K562 (cell line): ENCODE measurements at regions not wholly inside any gene's neighbourhood (a gene's known extent, or its start where the extent isn't known, plus 50 kb on each side); places are given as distances from the start of the nearest gene placed in this dataset.

Source experiments
- ATAC-seq: fragments of 200-7000 bp; cut with Tn5 transposase; 3 replicates; pipeline ENCODE4 v1.9.1; 2020; ENCODE audit warnings: moderate library complexity
- BruUV-seq: library from RNA; stranded (reverse); fragments of 400-500 nt; replicated peaks from 2 replicates; lab custom pipeline; 2021; lab: Mats Ljungman, UMichigan
- CTCF ChIA-PET: fragments of 300-600 bp; formaldehyde crosslinking; extraction: SDS; loops from one replicate; lab custom pipeline; 2021; ENCODE audit warnings: low intra/inter-chr PET ratio; lab: Yijun Ruan, JAX
- POLR2A ChIA-PET: fragments of 300-600, 350-650 bp; sonication (Branson Sonifier 250); formaldehyde crosslinking; extraction: SDS; loops from one replicate; lab custom pipeline; 2021; ENCODE audit warnings: antibody characterized with exemption, inconsistent platforms; lab: Yijun Ruan, JAX
- DNase-seq, 4 experiments: peaks; one replicate each; pipeline versions ENCODE4 v3.0.0 to v3.0.0-alpha.2; 2011 to 2018; ENCODE audit warnings: low spot score in 3 of 4, mixed read lengths in 3 of 4; ENCODE audit errors: extremely low read depth in 1 of 4
- FAIRE-seq: peaks from 2 replicates; lab custom pipeline; 2011; peaks lifted over from hg19 to GRCh38; lab: Jason Lieb, UNC
- H2AFZ ChIP-seq: 2 replicates; pipeline ENCODE4 v1.6.0; 2011; ENCODE audit warnings: low read depth, low read length, control low read depth, inconsistent platforms
- H3K27ac ChIP-seq: fragments of 200-600 bp; 3 replicates; pipeline ENCODE4 v1.8.0; 2011; ENCODE audit warnings: low read depth, mild to moderate bottlenecking, control low read depth, inconsistent platforms, low read length, moderate library complexity, mixed read lengths; ENCODE audit errors: extremely low read depth
- H3K27me3 ChIP-seq, 2 experiments: fragments of 300-600 bp in 1 of 2; 2 replicates in 1 of 2; 3 replicates in 1 of 2; pipeline versions ENCODE4 v1.6.0 to v1.8.0; 2011; ENCODE audit warnings: inconsistent platforms in 2 of 2, low read length in 2 of 2, mild to moderate bottlenecking in 1 of 2, mixed read lengths in 1 of 2, moderate library complexity in 1 of 2; ENCODE audit not compliant: control insufficient read depth in 2 of 2, insufficient read depth in 2 of 2
- H3K36me3 ChIP-seq: fragments of 300-600 bp; 3 replicates; pipeline ENCODE4 v1.8.0; 2011; ENCODE audit warnings: mild to moderate bottlenecking, low read length, inconsistent platforms; ENCODE audit not compliant: control insufficient read depth, insufficient read depth
- H3K4me1 ChIP-seq, 2 experiments: fragments of 200-600 bp in 1 of 2; replicated peaks in 1 of 2; 2 replicates in 1 of 2; 3 replicates in 1 of 2; pipeline versions ENCODE4 v1.5.1 to v1.8.0; 2011; ENCODE audit warnings: inconsistent platforms in 2 of 2, low read length in 2 of 2, mild to moderate bottlenecking in 1 of 2, mixed read lengths in 1 of 2, moderate library complexity in 1 of 2; ENCODE audit not compliant: control insufficient read depth in 2 of 2, insufficient read depth in 2 of 2
- H3K4me2 ChIP-seq: 2 replicates; pipeline ENCODE4 v1.6.1; 2011; ENCODE audit warnings: low read length, control low read depth, inconsistent platforms, mixed read lengths; ENCODE audit not compliant: insufficient read depth
- H3K4me3 ChIP-seq: fragments of 200-600 bp; sonication (generic), shearing (Covaris generic); 2 replicates; pipeline ENCODE4 v1.5.1; 2016; ENCODE audit warnings: control low read depth, inconsistent platforms
- H3K79me2 ChIP-seq: fragments of 200-600 bp; 3 replicates; pipeline ENCODE4 v1.8.0; 2011; ENCODE audit warnings: low read length, inconsistent platforms; ENCODE audit not compliant: control insufficient read depth, insufficient read depth
- H3K9ac ChIP-seq, 2 experiments: 2 replicates each; pipeline versions ENCODE4 v1.6.0 to v1.6.1; 2011; ENCODE audit warnings: low read depth in 2 of 2, low read length in 2 of 2, control low read depth in 1 of 2, inconsistent platforms in 1 of 2, mild to moderate bottlenecking in 1 of 2, mixed read lengths in 1 of 2; ENCODE audit not compliant: insufficient read depth in 1 of 2
- H3K9me1 ChIP-seq: one replicate; pipeline ENCODE4 v1.6.0; 2011; ENCODE audit warnings: inconsistent platforms, mild to moderate bottlenecking, low read length, moderate library complexity; ENCODE audit not compliant: control insufficient read depth, insufficient read depth
- H3K9me3 ChIP-seq: replicated peaks from 2 replicates; pipeline ENCODE4 v1.5.1; 2011; ENCODE audit warnings: low read depth, low read length, inconsistent platforms; ENCODE audit not compliant: control insufficient read depth, insufficient read depth
- H4K20me1 ChIP-seq: replicated peaks from 2 replicates; pipeline ENCODE4 v1.6.1; 2011; ENCODE audit warnings: low read length, inconsistent platforms, mixed read lengths; ENCODE audit not compliant: control insufficient read depth, insufficient read depth
- NFE2 ChIP-seq: IDR thresholded peaks from 2 replicates; pipeline ENCODE4 v1.6.1; 2014; ENCODE audit warnings: antibody characterized with exemption, low read depth
- POLR2H ChIP-seq: IDR thresholded peaks from 2 replicates; pipeline ENCODE4 v1.6.1; 2016; ENCODE audit warnings: missing genetic modification characterization, low read depth, mild to moderate bottlenecking, control low read depth, missing compliant biosample characterization, moderate library complexity
- ZNF224 ChIP-seq: sonication (generic); formaldehyde crosslinking; IDR thresholded peaks from 2 replicates; pipeline ENCODE4 v1.8.0; 2022; ENCODE audit warnings: mild to moderate bottlenecking, missing genetic modification reagents
- WGBS: fragments of 100-300 bp; shearing (Covaris generic); methylation state at CpG from one replicate; pipeline ENCODE4 v1.1.6; 2016; ENCODE audit warnings: low coverage, mixed read lengths; ENCODE audit not compliant: insufficient coverage; ENCODE audit errors: missing lambda C conversion rate; 5-methylcytosine and 5-hydroxymethylcytosine counted together
- in situ Hi-C: fragments of 300-500 bp; cut with MboI; formaldehyde crosslinking; loops from 4 replicates; pipeline ENCODE4 v1.15.0; 2018; ENCODE audit warnings: inconsistent platforms, mixed read lengths
- intact Hi-C: fragments of 100-400 bp; cut with micrococcal nuclease; formaldehyde crosslinking; loops from 2 replicates; pipeline ENCODE4 v1.14.2; 2022
- TF ChIP-seq, protein P1 (sequence below), 2 experiments: IDR thresholded peaks in 1 of 2; conservative IDR thresholded peaks in 1 of 2; 2 replicates each; pipeline ENCODE4 v1.6.1; 2016; ENCODE audit warnings: low read depth in 2 of 2, mild to moderate bottlenecking in 1 of 2, missing compliant biosample characterization in 1 of 2, missing genetic modification characterization in 1 of 2, moderate library complexity in 1 of 2
- TF ChIP-seq, protein P2 (sequence below): fragments of 450-650 bp; formaldehyde crosslinking; IDR thresholded peaks from 2 replicates; pipeline ENCODE4 v1.4.0; 2020; ENCODE audit warnings: mild to moderate bottlenecking, mixed read lengths
- TF ChIP-seq, protein P3 (sequence below): fragments of 200-600 bp; sonication (generic); IDR thresholded peaks from one replicate; pipeline ENCODE4 v1.6.1; 2012; ENCODE audit warnings: mild to moderate bottlenecking, low read depth, low read length, inconsistent platforms

DNA sequence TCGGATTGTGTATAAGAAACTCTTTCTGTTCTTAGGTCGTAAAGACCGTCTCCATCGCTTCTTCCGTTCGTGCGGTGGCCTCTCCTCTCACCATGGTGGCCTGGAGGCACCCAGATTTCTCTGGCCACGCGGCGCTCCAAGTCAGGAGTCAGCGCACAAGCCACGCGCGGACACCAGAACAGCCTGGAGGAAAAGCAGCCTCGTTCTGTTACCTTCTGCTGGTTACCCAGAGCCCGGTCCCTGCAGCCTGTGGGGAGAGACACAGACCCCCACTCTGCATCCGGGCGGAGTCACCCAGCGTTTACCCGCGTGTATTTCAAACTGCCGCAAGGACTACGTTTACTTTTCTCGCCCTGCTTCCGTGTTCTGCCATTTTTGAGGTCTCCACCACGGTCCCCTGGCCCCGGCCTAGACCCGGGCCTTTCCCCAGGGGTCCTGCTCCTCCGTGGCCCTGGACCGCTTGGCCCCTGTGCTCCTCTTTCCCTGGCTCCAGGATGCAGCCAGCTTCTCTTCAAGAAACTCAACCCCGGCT is 776.1 kb downstream of the BRD1 start:
- ChIA-PET CTCF (no interaction called here), POLR2A (no interaction called here)
- DNase-seq (no peak), ATAC-seq (no peak), FAIRE-seq (no peak)
- no TSS peak for BruUV-seq
- Histone ChIP-seq H3K4me3 (no peak overlapping the region), H3K27ac (no peak overlapping the region), H3K79me2 (no peaks in the 10 kb centered on the region), H3K9ac (no peak overlapping the region), H3K4me2 (no peak overlapping the region), H2AFZ (no peak overlapping the region), H3K36me3 (no peaks in the 10 kb centered on the region), H3K9me1 (no peaks in the 10 kb centered on the region), H4K20me1 (no peaks in the 10 kb centered on the region), H3K27me3 (peaks cover 2 to 20% of the 10 kb centered on the region in 2 experiments; a peak in 3 of 5 replicates), H3K4me1 (peaks cover 0 to 9% of the 10 kb centered on the region in 2 experiments; a peak in 2 of 5 replicates), H3K9me3 (no peaks in the 10 kb centered on the region)
- intact Hi-C loops, result no loop called here
- in situ Hi-C loops, result no loop called here
- 19% methylated on average over 9 of the region's 31 CpGs for WGBS
- TF ChIP-seq NFE2, result no peak
- TF ChIP-seq, protein P1, sequence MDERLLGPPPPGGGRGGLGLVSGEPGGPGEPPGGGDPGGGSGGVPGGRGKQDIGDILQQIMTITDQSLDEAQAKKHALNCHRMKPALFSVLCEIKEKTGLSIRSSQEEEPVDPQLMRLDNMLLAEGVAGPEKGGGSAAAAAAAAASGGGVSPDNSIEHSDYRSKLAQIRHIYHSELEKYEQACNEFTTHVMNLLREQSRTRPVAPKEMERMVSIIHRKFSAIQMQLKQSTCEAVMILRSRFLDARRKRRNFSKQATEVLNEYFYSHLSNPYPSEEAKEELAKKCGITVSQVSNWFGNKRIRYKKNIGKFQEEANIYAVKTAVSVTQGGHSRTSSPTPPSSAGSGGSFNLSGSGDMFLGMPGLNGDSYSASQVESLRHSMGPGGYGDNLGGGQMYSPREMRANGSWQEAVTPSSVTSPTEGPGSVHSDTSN (CRISPR knock-in tag; IDR thresholded peaks at IDR 0.05; ENCODE audit: low read depth), result no peak
- TF ChIP-seq, protein P1 (tag; conservative IDR thresholded peaks at IDR 0.05; ENCODE audit: low read depth), result no peak
- no peak for TF ChIP-seq ZNF224 (CRISPR knock-in tag)
- TF ChIP-seq, protein P2, sequence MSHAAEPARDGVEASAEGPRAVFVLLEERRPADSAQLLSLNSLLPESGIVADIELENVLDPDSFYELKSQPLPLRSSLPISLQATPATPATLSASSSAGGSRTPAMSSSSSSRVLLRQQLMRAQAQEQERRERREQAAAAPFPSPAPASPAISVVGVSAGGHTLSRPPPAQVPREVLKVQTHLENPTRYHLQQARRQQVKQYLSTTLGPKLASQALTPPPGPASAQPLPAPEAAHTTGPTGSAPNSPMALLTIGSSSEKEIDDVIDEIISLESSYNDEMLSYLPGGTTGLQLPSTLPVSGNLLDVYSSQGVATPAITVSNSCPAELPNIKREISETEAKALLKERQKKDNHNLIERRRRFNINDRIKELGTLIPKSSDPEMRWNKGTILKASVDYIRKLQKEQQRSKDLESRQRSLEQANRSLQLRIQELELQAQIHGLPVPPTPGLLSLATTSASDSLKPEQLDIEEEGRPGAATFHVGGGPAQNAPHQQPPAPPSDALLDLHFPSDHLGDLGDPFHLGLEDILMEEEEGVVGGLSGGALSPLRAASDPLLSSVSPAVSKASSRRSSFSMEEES, result no peak
- TF ChIP-seq POLR2H (tag), result no peak
- TF ChIP-seq, protein P3, sequence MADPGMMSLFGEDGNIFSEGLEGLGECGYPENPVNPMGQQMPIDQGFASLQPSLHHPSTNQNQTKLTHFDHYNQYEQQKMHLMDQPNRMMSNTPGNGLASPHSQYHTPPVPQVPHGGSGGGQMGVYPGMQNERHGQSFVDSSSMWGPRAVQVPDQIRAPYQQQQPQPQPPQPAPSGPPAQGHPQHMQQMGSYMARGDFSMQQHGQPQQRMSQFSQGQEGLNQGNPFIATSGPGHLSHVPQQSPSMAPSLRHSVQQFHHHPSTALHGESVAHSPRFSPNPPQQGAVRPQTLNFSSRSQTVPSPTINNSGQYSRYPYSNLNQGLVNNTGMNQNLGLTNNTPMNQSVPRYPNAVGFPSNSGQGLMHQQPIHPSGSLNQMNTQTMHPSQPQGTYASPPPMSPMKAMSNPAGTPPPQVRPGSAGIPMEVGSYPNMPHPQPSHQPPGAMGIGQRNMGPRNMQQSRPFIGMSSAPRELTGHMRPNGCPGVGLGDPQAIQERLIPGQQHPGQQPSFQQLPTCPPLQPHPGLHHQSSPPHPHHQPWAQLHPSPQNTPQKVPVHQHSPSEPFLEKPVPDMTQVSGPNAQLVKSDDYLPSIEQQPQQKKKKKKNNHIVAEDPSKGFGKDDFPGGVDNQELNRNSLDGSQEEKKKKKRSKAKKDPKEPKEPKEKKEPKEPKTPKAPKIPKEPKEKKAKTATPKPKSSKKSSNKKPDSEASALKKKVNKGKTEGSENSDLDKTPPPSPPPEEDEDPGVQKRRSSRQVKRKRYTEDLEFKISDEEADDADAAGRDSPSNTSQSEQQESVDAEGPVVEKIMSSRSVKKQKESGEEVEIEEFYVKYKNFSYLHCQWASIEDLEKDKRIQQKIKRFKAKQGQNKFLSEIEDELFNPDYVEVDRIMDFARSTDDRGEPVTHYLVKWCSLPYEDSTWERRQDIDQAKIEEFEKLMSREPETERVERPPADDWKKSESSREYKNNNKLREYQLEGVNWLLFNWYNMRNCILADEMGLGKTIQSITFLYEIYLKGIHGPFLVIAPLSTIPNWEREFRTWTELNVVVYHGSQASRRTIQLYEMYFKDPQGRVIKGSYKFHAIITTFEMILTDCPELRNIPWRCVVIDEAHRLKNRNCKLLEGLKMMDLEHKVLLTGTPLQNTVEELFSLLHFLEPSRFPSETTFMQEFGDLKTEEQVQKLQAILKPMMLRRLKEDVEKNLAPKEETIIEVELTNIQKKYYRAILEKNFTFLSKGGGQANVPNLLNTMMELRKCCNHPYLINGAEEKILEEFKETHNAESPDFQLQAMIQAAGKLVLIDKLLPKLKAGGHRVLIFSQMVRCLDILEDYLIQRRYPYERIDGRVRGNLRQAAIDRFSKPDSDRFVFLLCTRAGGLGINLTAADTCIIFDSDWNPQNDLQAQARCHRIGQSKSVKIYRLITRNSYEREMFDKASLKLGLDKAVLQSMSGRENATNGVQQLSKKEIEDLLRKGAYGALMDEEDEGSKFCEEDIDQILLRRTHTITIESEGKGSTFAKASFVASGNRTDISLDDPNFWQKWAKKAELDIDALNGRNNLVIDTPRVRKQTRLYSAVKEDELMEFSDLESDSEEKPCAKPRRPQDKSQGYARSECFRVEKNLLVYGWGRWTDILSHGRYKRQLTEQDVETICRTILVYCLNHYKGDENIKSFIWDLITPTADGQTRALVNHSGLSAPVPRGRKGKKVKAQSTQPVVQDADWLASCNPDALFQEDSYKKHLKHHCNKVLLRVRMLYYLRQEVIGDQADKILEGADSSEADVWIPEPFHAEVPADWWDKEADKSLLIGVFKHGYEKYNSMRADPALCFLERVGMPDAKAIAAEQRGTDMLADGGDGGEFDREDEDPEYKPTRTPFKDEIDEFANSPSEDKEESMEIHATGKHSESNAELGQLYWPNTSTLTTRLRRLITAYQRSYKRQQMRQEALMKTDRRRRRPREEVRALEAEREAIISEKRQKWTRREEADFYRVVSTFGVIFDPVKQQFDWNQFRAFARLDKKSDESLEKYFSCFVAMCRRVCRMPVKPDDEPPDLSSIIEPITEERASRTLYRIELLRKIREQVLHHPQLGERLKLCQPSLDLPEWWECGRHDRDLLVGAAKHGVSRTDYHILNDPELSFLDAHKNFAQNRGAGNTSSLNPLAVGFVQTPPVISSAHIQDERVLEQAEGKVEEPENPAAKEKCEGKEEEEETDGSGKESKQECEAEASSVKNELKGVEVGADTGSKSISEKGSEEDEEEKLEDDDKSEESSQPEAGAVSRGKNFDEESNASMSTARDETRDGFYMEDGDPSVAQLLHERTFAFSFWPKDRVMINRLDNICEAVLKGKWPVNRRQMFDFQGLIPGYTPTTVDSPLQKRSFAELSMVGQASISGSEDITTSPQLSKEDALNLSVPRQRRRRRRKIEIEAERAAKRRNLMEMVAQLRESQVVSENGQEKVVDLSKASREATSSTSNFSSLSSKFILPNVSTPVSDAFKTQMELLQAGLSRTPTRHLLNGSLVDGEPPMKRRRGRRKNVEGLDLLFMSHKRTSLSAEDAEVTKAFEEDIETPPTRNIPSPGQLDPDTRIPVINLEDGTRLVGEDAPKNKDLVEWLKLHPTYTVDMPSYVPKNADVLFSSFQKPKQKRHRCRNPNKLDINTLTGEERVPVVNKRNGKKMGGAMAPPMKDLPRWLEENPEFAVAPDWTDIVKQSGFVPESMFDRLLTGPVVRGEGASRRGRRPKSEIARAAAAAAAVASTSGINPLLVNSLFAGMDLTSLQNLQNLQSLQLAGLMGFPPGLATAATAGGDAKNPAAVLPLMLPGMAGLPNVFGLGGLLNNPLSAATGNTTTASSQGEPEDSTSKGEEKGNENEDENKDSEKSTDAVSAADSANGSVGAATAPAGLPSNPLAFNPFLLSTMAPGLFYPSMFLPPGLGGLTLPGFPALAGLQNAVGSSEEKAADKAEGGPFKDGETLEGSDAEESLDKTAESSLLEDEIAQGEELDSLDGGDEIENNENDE, result no peak
